Stimulated activated memory B cell treated with anti-CD40 and anti-IgM and Interleukin-4, amounts not matched to agents 10 μg/mL and 1 μg/mL and 100 μg/mL, for 72 hours (primary cell): ENCODE measurements at regions not wholly inside any gene's neighbourhood (a gene's known extent, or its start where the extent isn't known, plus 50 kb on each side); places are given as distances from the start of the nearest gene placed in this dataset.

ENCODE experiments used
- ATAC-seq: fragments of 150-1000 bp; cut with Tn5 transposase; 2 replicates; pipeline ENCODE4 v1.10.0; 2021
- H3K27ac Mint-ChIP-seq: one replicate; pipeline ENCODE4 v1.8.0; 2022; ENCODE audit warnings: mild to moderate bottlenecking, mixed read lengths
- H3K27me3 Mint-ChIP-seq: one replicate; pipeline ENCODE4 v1.8.0; 2022; ENCODE audit warnings: mixed read lengths
- H3K36me3 Mint-ChIP-seq: one replicate; pipeline ENCODE4 v1.8.0; 2022; ENCODE audit warnings: mixed read lengths
- H3K4me1 Mint-ChIP-seq: one replicate; pipeline ENCODE4 v1.8.0; 2022; ENCODE audit warnings: mixed read lengths
- H3K4me3 Mint-ChIP-seq: one replicate; pipeline ENCODE4 v1.8.0; 2022; ENCODE audit warnings: mild to moderate bottlenecking, moderate library complexity, mixed read lengths
- H3K9me3 Mint-ChIP-seq: one replicate; pipeline ENCODE4 v1.8.0; 2022; ENCODE audit warnings: mixed read lengths

GRCh38 chr11:15851051-15851498 is 505.3 kb downstream of the SOX6 start:
- no peaks in the 10 kb centered on the region for H3K36me3 Mint-ChIP-seq
- no peak overlapping the region for H3K4me3 Mint-ChIP-seq
- no peak overlapping the region for H3K27ac Mint-ChIP-seq
- H3K27me3 Mint-ChIP-seq = no peaks in the 10 kb centered on the region
- no peaks in the 10 kb centered on the region for H3K4me1 Mint-ChIP-seq
- no peak for ATAC-seq
- peaks cover 4% of the 10 kb centered on the region for H3K9me3 Mint-ChIP-seq

GRCh38 chr11:15852179-15852578 is 504.2 kb downstream of the SOX6 start:
- no peaks in the 10 kb centered on the region for H3K27me3 Mint-ChIP-seq
- peaks cover 4% of the 10 kb centered on the region for H3K9me3 Mint-ChIP-seq
- H3K4me3 Mint-ChIP-seq = no peak overlapping the region
- H3K27ac Mint-ChIP-seq = no peak overlapping the region
- no peaks in the 10 kb centered on the region for H3K4me1 Mint-ChIP-seq
- no peak for ATAC-seq
- no peaks in the 10 kb centered on the region for H3K36me3 Mint-ChIP-seq

GRCh38 chr11:15854245-15854644 is 502.1 kb downstream of the SOX6 start:
- H3K27me3 Mint-ChIP-seq = no peaks in the 10 kb centered on the region
- peaks cover 4% of the 10 kb centered on the region for H3K9me3 Mint-ChIP-seq
- no peak overlapping the region for H3K4me3 Mint-ChIP-seq
- ATAC-seq = no peak
- no peaks in the 10 kb centered on the region for H3K4me1 Mint-ChIP-seq
- no peaks in the 10 kb centered on the region for H3K36me3 Mint-ChIP-seq
- H3K27ac Mint-ChIP-seq = no peak overlapping the region

GRCh38 chr11:15858881-15859280 is 497.5 kb downstream of the SOX6 start:
- ATAC-seq = peak; percentile 43
- no peak overlapping the region for H3K4me3 Mint-ChIP-seq
- H3K9me3 Mint-ChIP-seq = peaks cover 13% of the 10 kb centered on the region
- no peaks in the 10 kb centered on the region for H3K27me3 Mint-ChIP-seq
- no peaks in the 10 kb centered on the region for H3K36me3 Mint-ChIP-seq
- no peaks in the 10 kb centered on the region for H3K4me1 Mint-ChIP-seq
- no peak overlapping the region for H3K27ac Mint-ChIP-seq

GRCh38 chr11:15859411-15859810 is 496.9 kb downstream of the SOX6 start:
- peaks cover 9% of the 10 kb centered on the region for H3K9me3 Mint-ChIP-seq
- H3K4me1 Mint-ChIP-seq = no peaks in the 10 kb centered on the region
- H3K27ac Mint-ChIP-seq = no peak overlapping the region
- H3K36me3 Mint-ChIP-seq = no peaks in the 10 kb centered on the region
- no peaks in the 10 kb centered on the region for H3K27me3 Mint-ChIP-seq
- H3K4me3 Mint-ChIP-seq = no peak overlapping the region
- no peak for ATAC-seq

GRCh38 chr11:15861256-15861655 is 495.1 kb downstream of the SOX6 start:
- H3K27me3 Mint-ChIP-seq = no peaks in the 10 kb centered on the region
- H3K4me3 Mint-ChIP-seq = no peak overlapping the region
- no peaks in the 10 kb centered on the region for H3K4me1 Mint-ChIP-seq
- H3K27ac Mint-ChIP-seq = no peak overlapping the region
- H3K9me3 Mint-ChIP-seq = peaks cover 9% of the 10 kb centered on the region
- H3K36me3 Mint-ChIP-seq = no peaks in the 10 kb centered on the region
- ATAC-seq = no peak

GRCh38 chr11:15863411-15863810 is 492.9 kb downstream of the SOX6 start:
- no peaks in the 10 kb centered on the region for H3K27me3 Mint-ChIP-seq
- H3K4me3 Mint-ChIP-seq = no peak overlapping the region
- H3K4me1 Mint-ChIP-seq = no peaks in the 10 kb centered on the region
- H3K36me3 Mint-ChIP-seq = no peaks in the 10 kb centered on the region
- no peak overlapping the region for H3K27ac Mint-ChIP-seq
- peaks cover 9% of the 10 kb centered on the region for H3K9me3 Mint-ChIP-seq
- no peak for ATAC-seq

- Mint-ChIP-seq H3K27me3 (no peaks in the 10 kb centered on the region), H3K9me3 (peaks cover 9% of the 10 kb centered on the region), H3K4me3 (no peak overlapping the region), H3K27ac (no peak overlapping the region), H3K4me1 (no peaks in the 10 kb centered on the region), H3K36me3 (no peaks in the 10 kb centered on the region)
- ATAC-seq = no peak
These were observed 492.1 kb downstream of the SOX6 start for GRCh38 chr11:15864026-15864805.

- no peaks in the 10 kb centered on the region for H3K4me1 Mint-ChIP-seq
- no peak overlapping the region for H3K27ac Mint-ChIP-seq
- H3K27me3 Mint-ChIP-seq = no peaks in the 10 kb centered on the region
- ATAC-seq = no peak
- no peak overlapping the region for H3K4me3 Mint-ChIP-seq
- H3K9me3 Mint-ChIP-seq = peaks cover 8% of the 10 kb centered on the region
- no peaks in the 10 kb centered on the region for H3K36me3 Mint-ChIP-seq
These were observed 490.9 kb downstream of the SOX6 start for GRCh38 chr11:15865212-15865987.

- Mint-ChIP-seq H3K27ac (no peak overlapping the region), H3K4me3 (no peak overlapping the region), H3K27me3 (no peaks in the 10 kb centered on the region), H3K4me1 (no peaks in the 10 kb centered on the region), H3K36me3 (no peaks in the 10 kb centered on the region), H3K9me3 (no peaks in the 10 kb centered on the region)
- ATAC-seq = no peak
These were observed 488.5 kb downstream of the SOX6 start for GRCh38 chr11:15867871-15868270.

- no peaks in the 10 kb centered on the region for H3K27me3 Mint-ChIP-seq
- no peaks in the 10 kb centered on the region for H3K36me3 Mint-ChIP-seq
- no peak overlapping the region for H3K4me3 Mint-ChIP-seq
- H3K9me3 Mint-ChIP-seq = no peaks in the 10 kb centered on the region
- H3K27ac Mint-ChIP-seq = no peak overlapping the region
- no peak for ATAC-seq
- no peaks in the 10 kb centered on the region for H3K4me1 Mint-ChIP-seq
These were observed 485.4 kb downstream of the SOX6 start for GRCh38 chr11:15870911-15871310.

GRCh38 chr11:15871904-15872626 is 484.3 kb downstream of the SOX6 start:
- Mint-ChIP-seq H3K27me3 (no peaks in the 10 kb centered on the region), H3K27ac (no peak overlapping the region), H3K36me3 (no peaks in the 10 kb centered on the region), H3K4me1 (no peaks in the 10 kb centered on the region), H3K4me3 (no peak overlapping the region), H3K9me3 (no peaks in the 10 kb centered on the region)
- no peak for ATAC-seq

- Mint-ChIP-seq H3K36me3 (no peaks in the 10 kb centered on the region), H3K27me3 (no peaks in the 10 kb centered on the region), H3K4me1 (no peaks in the 10 kb centered on the region), H3K9me3 (no peaks in the 10 kb centered on the region), H3K4me3 (no peak overlapping the region), H3K27ac (no peak overlapping the region)
- ATAC-seq = no peak
These were observed 482.8 kb downstream of the SOX6 start for GRCh38 chr11:15873501-15873900.

GRCh38 chr11:15874704-15875103 is 481.6 kb downstream of the SOX6 start:
- Mint-ChIP-seq H3K27me3 (no peaks in the 10 kb centered on the region), H3K27ac (no peak overlapping the region), H3K4me3 (no peak overlapping the region), H3K4me1 (no peaks in the 10 kb centered on the region), H3K36me3 (no peaks in the 10 kb centered on the region), H3K9me3 (no peaks in the 10 kb centered on the region)
- ATAC-seq = no peak

GRCh38 chr11:15875393-15875792 is 481.0 kb downstream of the SOX6 start:
- H3K4me3 Mint-ChIP-seq = no peak overlapping the region
- H3K9me3 Mint-ChIP-seq = no peaks in the 10 kb centered on the region
- H3K4me1 Mint-ChIP-seq = no peaks in the 10 kb centered on the region
- no peak overlapping the region for H3K27ac Mint-ChIP-seq
- no peaks in the 10 kb centered on the region for H3K27me3 Mint-ChIP-seq
- ATAC-seq = no peak
- no peaks in the 10 kb centered on the region for H3K36me3 Mint-ChIP-seq
